ENCODE measurements at regions not wholly inside any gene's neighbourhood (a gene's known extent, or its start where the extent isn't known, plus 50 kb on each side); places are given as distances from the start of the nearest gene placed in this dataset.

GRCh38 chr17:72518159-72518732 is 397.4 kb downstream of the SOX9 start:
- no peak for DNase-seq
- Histone ChIP-seq H3K79me2 (ENCODE audit: insufficient read depth, low read length) (no peaks in the 10 kb centered on the region), H3K36me3 (replicated peaks in 1 of 2; ENCODE audit: control insufficient read depth in 1 of 2, insufficient read depth in 2 of 2, low read length in 2 of 2) (no peaks in the 10 kb centered on the region), H3K27ac (ENCODE audit: low read depth in 1 of 2, low read length in 2 of 2) (no peak overlapping the region), H3K4me3 (replicated peaks in 1 of 3; ENCODE audit: low read depth in 2 of 3, low read length in 3 of 3) (no peak overlapping the region), H3K9me3 (replicated peaks in 1 of 2; ENCODE audit: control insufficient read depth in 1 of 2, insufficient read depth in 1 of 2, low read length in 2 of 2) (no peaks in the 10 kb centered on the region), H2AFZ (ENCODE audit: insufficient read depth, low read depth, low read length, poor library complexity, severe bottlenecking) (no peak overlapping the region), H3K4me1 (ENCODE audit: control insufficient read depth in 1 of 2, insufficient read depth in 2 of 2, low read length in 2 of 2) (no peaks in the 10 kb centered on the region), H3K4me2 (replicated peaks; ENCODE audit: extremely low read depth, low read length, poor library complexity, severe bottlenecking) (no peak overlapping the region), H3K27me3 (ENCODE audit: control insufficient read depth in 2 of 2, insufficient read depth in 2 of 2, low read length in 2 of 2) (peaks cover 0 to 9% of the 10 kb centered on the region in 2 donors), H4K20me1 (ENCODE audit: insufficient read depth, low read length) (no peaks in the 10 kb centered on the region), H3K9ac (ENCODE audit: insufficient read depth, low read length, poor library complexity, severe bottlenecking) (no peak overlapping the region)
- intact Hi-C loops (cut with micrococcal nuclease), result no loop called here
- H3K4me3 Mint-ChIP-seq, result no peak overlapping the region
- H3K36me3 Mint-ChIP-seq, result no peaks in the 10 kb centered on the region
- H3K27me3 Mint-ChIP-seq (ENCODE audit: low read depth in 3 of 3), result peaks cover 6 to 20% (median 19%) of the 10 kb centered on the region in 3 donors
- peaks cover 0 to 4% (median 1%) of the 10 kb centered on the region in 7 donors for H3K9me3 Mint-ChIP-seq
- peaks cover 3% of the 10 kb centered on the region for H3K4me1 Mint-ChIP-seq
- no peak for TF ChIP-seq CTCF (IDR thresholded peaks at IDR 0.05)
- H3K27ac Mint-ChIP-seq, result no peak overlapping the region
- 100% methylated on average over 1 of the region's 9 CpGs for WGBS (ENCODE audit: insufficient coverage)

GRCh38 chr17:72518753-72519597 is 398.2 kb downstream of the SOX9 start:
- no peak overlapping the region for H3K27ac Mint-ChIP-seq
- Histone ChIP-seq H2AFZ (ENCODE audit: insufficient read depth, low read depth, low read length, poor library complexity, severe bottlenecking) (no peak overlapping the region), H3K4me1 (ENCODE audit: control insufficient read depth in 1 of 2, insufficient read depth in 2 of 2, low read length in 2 of 2) (no peaks in the 10 kb centered on the region), H3K27me3 (ENCODE audit: control insufficient read depth in 2 of 2, insufficient read depth in 2 of 2, low read length in 2 of 2) (peaks cover 0 to 9% of the 10 kb centered on the region in 2 donors), H3K9me3 (replicated peaks in 1 of 2; ENCODE audit: control insufficient read depth in 1 of 2, insufficient read depth in 1 of 2, low read length in 2 of 2) (no peaks in the 10 kb centered on the region), H3K36me3 (replicated peaks in 1 of 2; ENCODE audit: control insufficient read depth in 1 of 2, insufficient read depth in 2 of 2, low read length in 2 of 2) (no peaks in the 10 kb centered on the region), H3K4me2 (replicated peaks; ENCODE audit: extremely low read depth, low read length, poor library complexity, severe bottlenecking) (no peak overlapping the region), H3K79me2 (ENCODE audit: insufficient read depth, low read length) (no peaks in the 10 kb centered on the region), H3K4me3 (replicated peaks in 1 of 3; ENCODE audit: low read depth in 2 of 3, low read length in 3 of 3) (no peak overlapping the region), H3K27ac (ENCODE audit: low read depth in 1 of 2, low read length in 2 of 2) (no peak overlapping the region), H4K20me1 (ENCODE audit: insufficient read depth, low read length) (no peaks in the 10 kb centered on the region), H3K9ac (ENCODE audit: insufficient read depth, low read length, poor library complexity, severe bottlenecking) (no peak overlapping the region)
- H3K9me3 Mint-ChIP-seq, result peaks cover 0 to 4% (median 1%) of the 10 kb centered on the region in 7 donors
- DNase-seq, result no peak
- TF ChIP-seq CTCF (IDR thresholded peaks at IDR 0.05), result no peak
- intact Hi-C loops (cut with micrococcal nuclease), result no loop called here
- peaks cover 3% of the 10 kb centered on the region for H3K4me1 Mint-ChIP-seq
- H3K36me3 Mint-ChIP-seq, result no peaks in the 10 kb centered on the region
- H3K27me3 Mint-ChIP-seq (ENCODE audit: low read depth in 3 of 3), result peaks cover 6 to 20% (median 19%) of the 10 kb centered on the region in 3 donors
- WGBS (ENCODE audit: insufficient coverage), result 32% methylated on average over 17 of the region's 25 CpGs
- H3K4me3 Mint-ChIP-seq, result peak overlapping the region in 1 of 2 donors; percentile 57
